MV-4-11 (cell line): ENCODE measurements at regions not wholly inside any gene's neighbourhood (a gene's known extent, or its start where the extent isn't known, plus 50 kb on each side); places are given as distances from the start of the nearest gene placed in this dataset.
A peak's percentile ranks its signal among the peaks of the same experiment; 100 is the strongest.

ENCODE experiments used
- DNase-seq: peaks from one replicate; lab custom pipeline; 2025; lab: John Stamatoyannopoulos, UW

DNA sequence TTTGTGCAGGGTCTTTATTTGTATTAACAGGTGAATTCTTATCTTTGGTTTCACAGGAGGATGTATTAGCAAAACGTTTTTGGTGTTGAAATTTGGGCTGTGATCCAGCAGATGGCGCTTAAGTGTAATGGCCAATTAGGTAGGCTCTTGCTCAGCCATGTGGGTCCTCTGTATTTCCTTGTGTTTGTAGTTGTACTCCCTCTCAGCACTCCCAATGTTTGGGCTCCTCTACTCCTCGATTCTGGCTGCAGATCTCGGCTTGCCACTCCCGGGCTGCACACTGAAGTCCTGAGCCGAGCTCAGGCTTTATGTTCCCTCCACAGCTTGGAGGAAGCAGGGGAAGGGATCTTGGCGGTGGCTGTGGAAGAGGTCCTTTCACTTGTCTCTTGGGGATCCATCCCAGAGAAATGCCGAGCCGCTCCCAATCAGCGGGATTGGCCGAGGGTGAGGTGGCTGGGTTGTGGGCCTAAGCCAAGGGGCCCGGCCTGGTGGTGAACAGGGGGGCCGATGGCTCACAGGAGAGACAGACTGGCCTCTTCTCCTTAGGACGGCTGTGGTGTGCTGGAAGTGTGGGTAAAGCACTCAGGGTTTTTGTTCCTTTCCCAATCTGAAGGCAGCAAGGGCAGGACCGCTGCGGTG lies 133.7 kb downstream of the AEBP2 start:
- DNase-seq: peak; percentile 71

- no peak for DNase-seq
Measured at GRCh38 chr12:19573866-19574265, 134.6 kb downstream of the AEBP2 start.

GRCh38 chr12:19574601-19575000 lies 135.3 kb downstream of the AEBP2 start:
- DNase-seq: peak; percentile 63

DNA sequence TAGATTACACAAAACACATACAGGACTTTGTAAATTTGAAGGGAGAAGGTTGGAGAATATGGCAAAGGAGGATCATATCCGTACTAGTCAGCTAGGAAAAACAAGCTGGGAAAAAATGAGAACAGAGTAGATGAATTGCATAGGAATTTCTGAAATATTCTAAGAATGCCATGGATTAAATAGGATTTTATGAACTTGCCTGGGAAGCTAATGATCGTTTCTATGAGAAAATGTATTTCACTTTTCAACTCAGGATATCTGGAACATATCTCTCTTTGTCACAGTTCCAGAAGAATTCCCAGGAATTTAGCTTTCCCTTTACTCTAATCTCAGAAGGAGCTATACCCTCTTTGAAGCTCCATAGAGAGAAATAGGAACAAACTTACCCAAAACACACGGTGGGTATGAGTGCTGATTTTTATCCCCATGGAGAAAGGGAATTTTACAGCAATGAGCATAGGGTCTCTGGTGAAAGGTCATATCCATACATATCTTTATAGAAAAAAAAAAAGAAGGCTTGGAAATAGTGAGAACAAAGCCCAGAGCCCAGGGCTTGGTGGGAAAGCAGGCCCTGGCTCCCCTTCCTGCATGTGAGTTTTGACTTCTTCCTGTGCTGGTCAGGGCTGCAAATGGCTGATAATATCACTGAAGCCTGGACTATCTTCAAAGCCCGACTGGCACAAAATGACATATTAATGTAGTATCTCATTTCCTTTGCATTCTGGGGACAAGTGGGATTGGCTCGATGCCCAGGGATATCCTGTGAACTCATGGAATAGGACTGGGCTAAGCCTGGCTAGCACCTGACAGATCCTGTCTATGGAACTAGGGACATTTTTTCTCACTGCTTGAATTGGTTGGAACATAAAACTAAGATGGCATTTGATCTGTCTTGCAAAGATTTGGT lies 136.3 kb downstream of the AEBP2 start:
- DNase-seq: no peak

DNA sequence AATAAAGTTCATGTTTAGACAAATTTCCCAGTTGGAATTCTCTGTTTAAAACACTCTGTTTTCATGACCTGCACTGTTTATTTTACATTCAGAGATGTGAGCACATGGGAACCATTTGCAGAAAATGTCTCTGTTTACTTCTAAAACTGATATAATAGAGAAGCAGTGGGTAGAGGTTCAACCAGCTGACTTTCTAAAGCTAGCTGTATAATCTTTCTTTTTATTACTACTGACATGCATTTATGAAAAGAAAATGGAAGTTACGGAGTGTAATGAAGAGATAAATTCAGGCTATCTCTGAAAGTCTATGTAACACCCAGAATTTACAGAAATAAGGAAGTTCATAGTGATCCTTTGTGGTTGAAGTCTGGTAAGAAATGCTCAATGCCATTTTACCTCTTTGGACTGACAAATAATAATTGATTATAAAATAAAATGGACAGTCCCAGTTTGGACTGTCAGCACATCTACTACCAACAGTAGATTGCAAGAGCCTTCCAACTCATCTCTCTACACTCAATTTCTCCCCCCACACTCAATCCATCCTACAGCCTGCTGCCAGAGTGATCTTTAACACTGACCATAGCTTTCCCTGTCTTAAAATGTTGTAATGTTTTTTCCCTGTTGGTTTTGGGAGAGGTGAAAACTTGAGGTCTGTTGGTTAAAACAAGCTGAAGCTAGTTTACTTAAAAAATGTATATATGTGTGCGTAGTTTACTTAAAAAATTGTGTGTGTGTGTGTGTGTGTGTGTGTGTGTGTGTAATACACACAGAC lies 137.4 kb downstream of the AEBP2 start:
- DNase-seq: peak; percentile 72

DNA sequence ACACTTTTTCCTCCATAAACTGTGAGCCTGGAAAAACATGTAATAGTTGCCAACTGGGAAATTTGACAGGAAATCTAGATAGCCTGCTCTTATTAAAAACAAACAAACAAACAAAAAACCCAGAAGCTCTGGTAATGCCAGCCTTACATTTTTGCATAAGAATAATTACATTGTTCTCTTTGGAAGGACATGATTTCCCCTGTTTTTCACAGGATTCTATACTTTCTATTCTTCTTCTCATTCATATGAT lies 137.9 kb downstream of the AEBP2 start:
- DNase-seq: no peak

GRCh38 chr12:19584732-19585131 lies 145.4 kb downstream of the AEBP2 start:
- DNase-seq: no peak

DNA sequence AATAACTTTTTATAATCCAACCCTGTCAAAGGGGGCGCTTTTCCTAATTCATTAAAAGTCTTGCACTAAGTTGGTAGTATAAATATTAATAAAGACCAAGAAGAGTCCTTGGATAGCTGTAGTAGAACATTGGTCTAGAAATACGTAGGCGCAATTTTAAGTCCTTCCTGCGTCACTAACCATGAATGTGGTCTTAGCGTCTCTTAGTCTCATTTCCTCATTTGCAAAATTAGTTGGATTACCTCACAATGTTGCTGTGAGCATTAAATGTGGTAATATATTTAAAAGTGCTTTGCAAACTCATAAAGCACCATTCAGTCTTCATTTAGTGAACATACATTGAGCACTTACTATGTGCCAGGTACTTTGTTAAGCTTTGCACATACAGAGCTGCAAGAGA lies 149.7 kb downstream of the AEBP2 start:
- DNase-seq: peak; percentile 93

GRCh38 chr12:19591951-19592350 lies 152.7 kb downstream of the AEBP2 start:
- DNase-seq: no peak

GRCh38 chr12:19596434-19597166 lies 157.3 kb downstream of the AEBP2 start:
- DNase-seq: no peak

- no peak for DNase-seq
Measured at GRCh38 chr12:19597167-19598026, 158.1 kb downstream of the AEBP2 start.

DNA sequence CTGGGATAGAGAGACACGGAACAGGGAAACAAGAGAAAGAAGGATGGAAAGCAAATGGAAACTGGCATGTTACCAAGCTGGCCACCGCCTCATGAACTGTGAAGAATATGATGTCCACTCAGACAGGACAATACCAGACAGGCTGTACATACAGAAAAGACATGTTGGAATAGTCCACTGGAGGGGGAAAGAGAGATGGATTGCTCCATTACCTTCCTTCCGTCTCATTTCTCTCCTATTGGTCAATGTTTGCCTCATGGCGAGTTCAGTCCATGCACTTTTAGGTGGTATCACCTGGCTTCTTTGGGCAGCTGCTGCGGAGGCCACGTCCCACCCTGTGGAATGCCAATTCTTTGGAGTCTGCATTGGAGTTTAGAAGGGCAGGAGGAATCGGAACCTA lies 166.4 kb downstream of the AEBP2 start:
- no peak for DNase-seq

GRCh38 chr12:19608039-19608438 lies 168.7 kb downstream of the AEBP2 start:
- DNase-seq: no peak

GRCh38 chr12:19613051-19613535 lies 173.8 kb downstream of the AEBP2 start:
- peak; percentile 40 for DNase-seq

GRCh38 chr12:19614601-19615383 lies 175.5 kb downstream of the AEBP2 start:
- DNase-seq: no peak

DNA sequence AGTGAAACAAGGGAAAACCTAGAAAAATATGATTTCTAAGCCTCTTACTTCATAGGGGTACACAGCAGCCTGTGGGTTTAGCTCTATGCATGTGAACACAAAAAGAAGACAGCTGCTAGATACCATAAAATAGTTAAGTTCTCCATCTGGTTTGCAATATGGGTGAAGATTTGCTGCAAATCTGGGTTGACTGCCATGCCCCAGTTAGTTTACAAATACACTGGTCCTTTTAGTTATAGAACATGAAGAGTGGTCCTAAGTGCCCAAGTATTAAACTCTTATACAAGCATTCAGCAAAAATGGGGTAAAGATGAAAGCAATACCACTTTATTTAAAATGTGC lies 176.1 kb downstream of the AEBP2 start:
- no peak for DNase-seq

DNA sequence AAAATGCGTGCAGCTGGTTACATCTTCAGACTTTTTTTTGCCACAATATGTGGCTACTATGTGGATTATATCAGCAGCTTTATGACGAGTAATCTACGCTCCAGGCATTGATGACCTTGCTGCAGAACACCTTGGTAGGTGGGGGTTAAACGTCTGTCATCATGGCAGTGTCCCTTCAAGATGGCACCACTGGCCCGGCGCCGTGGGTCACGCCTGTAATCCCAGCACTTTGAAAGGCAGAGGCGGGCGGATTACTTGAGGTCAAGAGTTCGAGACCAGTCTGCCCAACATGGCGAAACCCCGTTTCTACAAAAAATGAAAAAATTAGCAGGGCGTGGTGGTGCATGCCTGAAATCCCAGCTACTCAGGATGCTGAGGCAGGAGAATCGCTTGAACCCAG lies 177.5 kb downstream of the AEBP2 start:
- no peak for DNase-seq

DNA sequence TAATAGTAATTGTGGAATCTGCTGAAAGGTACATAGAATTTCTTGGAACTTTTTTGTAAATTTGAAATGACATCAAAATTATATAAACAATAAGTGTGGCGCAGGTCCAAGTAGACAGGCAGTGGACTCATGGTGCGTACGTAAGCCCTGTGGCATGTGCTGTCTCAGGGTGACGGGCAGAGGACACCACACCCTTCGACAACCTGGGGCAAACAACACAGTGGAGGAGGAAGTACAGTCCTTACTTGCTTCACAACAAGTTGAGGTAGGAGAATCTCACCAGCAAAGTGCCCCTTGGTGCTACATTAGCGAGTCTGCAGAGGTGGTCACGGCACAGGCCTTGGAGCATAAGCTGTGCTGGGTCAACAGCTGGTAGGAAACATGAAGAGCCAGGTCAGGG lies 180.9 kb downstream of the AEBP2 start:
- DNase-seq: no peak

GRCh38 chr12:19623751-19624399 lies 184.6 kb downstream of the AEBP2 start:
- no peak for DNase-seq

- DNase-seq: no peak
Measured at GRCh38 chr12:19624491-19624890, 185.2 kb downstream of the AEBP2 start.
